CD8-positive, alpha-beta memory T cell (primary cell): ENCODE measurements at regions not wholly inside any gene's neighbourhood (a gene's known extent, or its start where the extent isn't known, plus 50 kb on each side); places are given as distances from the start of the nearest gene placed in this dataset.
"Not testable (repeated sequence)": the region's sequence is repeated elsewhere in the genome, so short reads cannot be mapped to it uniquely, and the experiment has no call there.

Experiments used
- CTCF ChIA-PET: fragments of 350-600 bp; sonication (Branson Sonifier 250); formaldehyde crosslinking; loops from one replicate; lab custom pipeline; 2021; ENCODE audit warnings: antibody characterized with exemption; lab: Charles Lee
- POLR2A ChIA-PET: fragments of 350-600 bp; sonication (Branson Sonifier 250); formaldehyde crosslinking; loops from one replicate; lab custom pipeline; 2021; ENCODE audit warnings: antibody characterized with exemption; lab: Charles Lee
- DNase-seq, 5 donors: peaks; one replicate each; pipeline versions ENCODE4 v3.0.0 to v3.0.0-alpha.2; 2020 to 2022; ENCODE audit warnings: mixed read lengths in 1 of 5
- H3K27ac ChIP-seq: one replicate; pipeline ENCODE4 v1.7.0; 2013; ENCODE audit warnings: low read depth, mild to moderate bottlenecking, low read length, moderate library complexity
- H3K27me3 ChIP-seq: 2 replicates; pipeline ENCODE4 v1.7.0; 2013; ENCODE audit warnings: low read length, mild to moderate bottlenecking; ENCODE audit not compliant: insufficient read depth, poor library complexity, severe bottlenecking
- H3K36me3 ChIP-seq: 2 replicates; pipeline ENCODE4 v1.7.0; 2013; ENCODE audit warnings: mild to moderate bottlenecking, low read length, moderate library complexity; ENCODE audit not compliant: insufficient read depth
- H3K4me1 ChIP-seq: 2 replicates; pipeline ENCODE4 v1.7.0; 2013; ENCODE audit warnings: mild to moderate bottlenecking, low read length, moderate library complexity; ENCODE audit not compliant: insufficient read depth
- H3K4me3 ChIP-seq: 2 replicates; pipeline ENCODE4 v1.7.0; 2013; ENCODE audit warnings: mild to moderate bottlenecking, low read length
- H3K9me3 ChIP-seq: 2 replicates; pipeline ENCODE4 v1.7.0; 2013; ENCODE audit warnings: mild to moderate bottlenecking, low read length
- H3K27ac Mint-ChIP-seq, 8 donors: one replicate each; pipeline ENCODE4 v1.8.0; 2020 to 2021; ENCODE audit warnings: mixed read lengths in 8 of 8, mild to moderate bottlenecking in 6 of 8, inconsistent platforms in 3 of 8, moderate library complexity in 3 of 8
- H3K27me3 Mint-ChIP-seq, 2 donors: one replicate each; pipeline ENCODE4 v1.8.0; 2020 to 2021; ENCODE audit warnings: mixed read lengths in 2 of 2, mild to moderate bottlenecking in 1 of 2, moderate library complexity in 1 of 2
- H3K36me3 Mint-ChIP-seq, 3 donors: one replicate each; pipeline ENCODE4 v1.8.0; 2020 to 2021; ENCODE audit warnings: mixed read lengths in 3 of 3, inconsistent platforms in 1 of 3, mild to moderate bottlenecking in 1 of 3
- H3K4me1 Mint-ChIP-seq, 3 donors: one replicate each; pipeline ENCODE4 v1.8.0; 2020 to 2021; ENCODE audit warnings: mixed read lengths in 3 of 3, inconsistent platforms in 1 of 3, mild to moderate bottlenecking in 1 of 3
- H3K4me3 Mint-ChIP-seq, 7 donors: one replicate each; pipeline ENCODE4 v1.8.0; 2020 to 2021; ENCODE audit warnings: mixed read lengths in 7 of 7, mild to moderate bottlenecking in 6 of 7, moderate library complexity in 4 of 7, inconsistent platforms in 2 of 7
- H3K9me3 Mint-ChIP-seq, 5 donors: one replicate each; pipeline ENCODE4 v1.8.0; 2020 to 2022; ENCODE audit warnings: mixed read lengths in 5 of 5, mild to moderate bottlenecking in 3 of 5, moderate library complexity in 2 of 5, inconsistent platforms in 1 of 5

DNA sequence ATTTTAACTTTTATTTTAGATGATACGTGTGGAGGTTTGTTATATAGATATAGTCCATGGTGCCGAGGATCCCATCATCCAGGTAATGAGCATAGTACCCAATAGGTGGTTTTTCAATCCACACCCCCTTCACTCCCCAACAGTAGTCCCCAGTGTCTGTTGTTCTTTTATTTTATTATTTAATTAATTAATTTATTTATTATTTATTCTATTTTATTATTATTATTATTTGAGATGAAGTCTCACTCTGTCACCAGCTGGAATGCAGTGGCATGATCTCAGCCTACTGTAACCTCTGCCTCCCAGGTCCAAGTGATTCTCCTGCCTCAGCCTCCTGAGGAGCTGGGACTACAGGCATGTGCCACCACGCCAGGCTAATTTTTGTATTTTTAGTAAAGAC is 2086.2 kb downstream of the PCDH9 start:
- H3K4me1 Mint-ChIP-seq: no peaks in the 10 kb centered on the region
- no peaks in the 10 kb centered on the region for H3K36me3 Mint-ChIP-seq
- no peak for DNase-seq
- Histone ChIP-seq H3K4me1 (no peaks in the 10 kb centered on the region), H3K4me3 (no peak overlapping the region), H3K27me3 (no peaks in the 10 kb centered on the region), H3K36me3 (no peaks in the 10 kb centered on the region), H3K9me3 (no peaks in the 10 kb centered on the region), H3K27ac (no peak overlapping the region)
- ChIA-PET POLR2A (no interaction called here), CTCF (no interaction called here)
- no peaks in the 10 kb centered on the region for H3K27me3 Mint-ChIP-seq
- H3K4me3 Mint-ChIP-seq: no peak overlapping the region
- H3K9me3 Mint-ChIP-seq: peaks cover 0 to 47% (median 8%) of the 10 kb centered on the region in 5 donors
- no peak overlapping the region for H3K27ac Mint-ChIP-seq

DNA sequence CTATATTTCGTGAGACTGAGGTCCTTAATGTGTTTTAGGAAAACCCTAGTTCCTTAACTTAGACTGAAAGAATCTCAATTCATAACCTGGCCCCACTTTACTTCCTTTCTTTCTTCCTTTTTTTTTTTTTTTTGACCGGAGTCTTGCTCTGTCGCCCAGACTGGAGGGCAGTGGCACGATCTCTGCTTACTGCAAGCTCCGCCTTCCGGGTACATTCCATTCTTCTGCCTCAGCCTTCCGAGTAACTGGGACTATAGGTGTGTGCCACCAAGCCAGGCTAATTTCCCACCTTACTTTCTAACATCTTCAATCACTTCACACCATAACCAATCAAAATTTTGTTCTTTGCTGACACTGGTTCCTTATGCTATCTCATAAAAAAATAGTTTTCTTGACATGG is 2097.0 kb downstream of the PCDH9 start:
- Mint-ChIP-seq H3K36me3 (no peaks in the 10 kb centered on the region), H3K27me3 (no peaks in the 10 kb centered on the region), H3K27ac (no peak overlapping the region), H3K4me3 (no peak overlapping the region), H3K4me1 (no peaks in the 10 kb centered on the region), H3K9me3 (peaks cover 6 to 32% (median 15%) of the 10 kb centered on the region in 5 donors)
- H3K4me3 ChIP-seq: no peak overlapping the region
- H3K4me1 ChIP-seq: no peaks in the 10 kb centered on the region
- no peaks in the 10 kb centered on the region for H3K27me3 ChIP-seq
- no peak for DNase-seq
- H3K9me3 ChIP-seq: no peaks in the 10 kb centered on the region
- no peaks in the 10 kb centered on the region for H3K36me3 ChIP-seq
- POLR2A ChIA-PET: no interaction called here
- H3K27ac ChIP-seq: no peak overlapping the region
- CTCF ChIA-PET: no interaction called here

- H3K4me1 ChIP-seq: no peaks in the 10 kb centered on the region
- Mint-ChIP-seq H3K27me3 (no peaks in the 10 kb centered on the region), H3K27ac (no peak overlapping the region), H3K4me3 (no peak overlapping the region), H3K36me3 (no peaks in the 10 kb centered on the region), H3K4me1 (no peaks in the 10 kb centered on the region), H3K9me3 (peaks cover 10 to 35% (median 13%) of the 10 kb centered on the region in 5 donors)
- H3K27me3 ChIP-seq: no peaks in the 10 kb centered on the region
- no peak overlapping the region for H3K4me3 ChIP-seq
- CTCF ChIA-PET: no interaction called here
- H3K27ac ChIP-seq: no peak overlapping the region
- peaks cover 4% of the 10 kb centered on the region for H3K9me3 ChIP-seq
- POLR2A ChIA-PET: no interaction called here
- no peaks in the 10 kb centered on the region for H3K36me3 ChIP-seq
- no peak for DNase-seq
Measured at GRCh38 chr13:65125236-65125635, 2104.9 kb downstream of the PCDH9 start.

GRCh38 chr13:65112531-65112941 is 2117.6 kb downstream of the PCDH9 start:
- Histone ChIP-seq H3K9me3 (no peaks in the 10 kb centered on the region), H3K4me1 (no peaks in the 10 kb centered on the region), H3K27me3 (no peaks in the 10 kb centered on the region), H3K36me3 (no peaks in the 10 kb centered on the region), H3K27ac (no peak overlapping the region), H3K4me3 (no peak overlapping the region)
- Mint-ChIP-seq H3K9me3 (peaks cover 10 to 27% (median 14%) of the 10 kb centered on the region in 5 donors), H3K27me3 (no peaks in the 10 kb centered on the region), H3K4me3 (no peak overlapping the region), H3K36me3 (no peaks in the 10 kb centered on the region), H3K4me1 (no peaks in the 10 kb centered on the region), H3K27ac (no peak overlapping the region)
- CTCF ChIA-PET: no interaction called here
- POLR2A ChIA-PET: no interaction called here
- no peak for DNase-seq

DNA sequence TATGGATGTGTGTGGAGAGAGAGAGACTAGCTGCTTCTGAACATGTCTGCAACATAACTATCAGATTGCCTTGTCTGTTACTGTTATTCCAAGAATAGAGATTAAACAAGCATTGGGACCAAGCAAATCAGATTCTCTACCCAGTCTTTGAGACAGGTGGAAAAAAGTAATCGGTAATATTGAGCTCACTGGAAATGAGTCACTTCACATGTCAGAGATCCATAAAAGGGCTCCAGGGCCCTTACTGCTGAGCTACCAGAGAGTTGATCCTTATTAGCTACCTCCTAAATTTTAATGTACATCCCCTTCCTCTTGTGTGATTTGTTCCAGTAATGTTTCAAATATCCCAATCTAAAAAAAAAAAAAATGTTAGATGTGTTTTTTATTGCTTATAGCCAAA is 2118.0 kb downstream of the PCDH9 start:
- Mint-ChIP-seq H3K27me3 (no peaks in the 10 kb centered on the region), H3K4me3 (no peak overlapping the region), H3K9me3 (peaks cover 13 to 28% (median 15%) of the 10 kb centered on the region in 5 donors), H3K27ac (no peak overlapping the region), H3K36me3 (no peaks in the 10 kb centered on the region), H3K4me1 (no peaks in the 10 kb centered on the region)
- H3K4me1 ChIP-seq: no peaks in the 10 kb centered on the region
- H3K27me3 ChIP-seq: no peaks in the 10 kb centered on the region
- ChIA-PET CTCF (no interaction called here), POLR2A (no interaction called here)
- no peak for DNase-seq
- no peaks in the 10 kb centered on the region for H3K9me3 ChIP-seq
- H3K27ac ChIP-seq: no peak overlapping the region
- no peaks in the 10 kb centered on the region for H3K36me3 ChIP-seq
- H3K4me3 ChIP-seq: no peak overlapping the region

GRCh38 chr13:65111223-65111622 is 2118.9 kb downstream of the PCDH9 start:
- Histone ChIP-seq H3K27me3 (no peaks in the 10 kb centered on the region), H3K27ac (no peak overlapping the region), H3K36me3 (no peaks in the 10 kb centered on the region), H3K4me3 (no peak overlapping the region), H3K9me3 (no peaks in the 10 kb centered on the region), H3K4me1 (no peaks in the 10 kb centered on the region)
- H3K36me3 Mint-ChIP-seq: no peaks in the 10 kb centered on the region
- CTCF ChIA-PET: no interaction called here
- peaks cover 18 to 35% (median 23%) of the 10 kb centered on the region in 5 donors for H3K9me3 Mint-ChIP-seq
- H3K27me3 Mint-ChIP-seq: no peaks in the 10 kb centered on the region
- POLR2A ChIA-PET: no interaction called here
- no peak for DNase-seq
- H3K4me1 Mint-ChIP-seq: no peaks in the 10 kb centered on the region
- no peak overlapping the region for H3K27ac Mint-ChIP-seq
- H3K4me3 Mint-ChIP-seq: no peak overlapping the region

- H3K4me1 Mint-ChIP-seq, H3K4me1 ChIP-seq, DNase-seq, H3K27ac ChIP-seq, H3K36me3 ChIP-seq, H3K4me3 Mint-ChIP-seq, H3K9me3 ChIP-seq, POLR2A ChIA-PET, H3K4me3 ChIP-seq, H3K27ac Mint-ChIP-seq, CTCF ChIA-PET, H3K27me3 Mint-ChIP-seq, H3K36me3 Mint-ChIP-seq, H3K27me3 ChIP-seq: not testable (repeated sequence)
- peaks cover 20 to 38% (median 31%) of the 10 kb centered on the region in 5 donors for H3K9me3 Mint-ChIP-seq
Measured at GRCh38 chr13:65104436-65104835, 2125.7 kb downstream of the PCDH9 start.

- Histone ChIP-seq H3K4me3 (no peak overlapping the region), H3K9me3 (no peaks in the 10 kb centered on the region), H3K4me1 (no peaks in the 10 kb centered on the region), H3K27ac (no peak overlapping the region), H3K36me3 (no peaks in the 10 kb centered on the region), H3K27me3 (no peaks in the 10 kb centered on the region)
- Mint-ChIP-seq H3K9me3 (peaks cover 17 to 31% (median 26%) of the 10 kb centered on the region in 5 donors), H3K36me3 (no peaks in the 10 kb centered on the region), H3K27ac (no peak overlapping the region), H3K27me3 (no peaks in the 10 kb centered on the region), H3K4me1 (no peaks in the 10 kb centered on the region), H3K4me3 (no peak overlapping the region)
- ChIA-PET POLR2A (no interaction called here), CTCF (no interaction called here)
- no peak for DNase-seq
Measured at GRCh38 chr13:65103351-65103750, 2126.8 kb downstream of the PCDH9 start.
